ENCODE measurements at regions not wholly inside any gene's neighbourhood (a gene's known extent, or its start where the extent isn't known, plus 50 kb on each side); places are given as distances from the start of the nearest gene placed in this dataset.

DNA sequence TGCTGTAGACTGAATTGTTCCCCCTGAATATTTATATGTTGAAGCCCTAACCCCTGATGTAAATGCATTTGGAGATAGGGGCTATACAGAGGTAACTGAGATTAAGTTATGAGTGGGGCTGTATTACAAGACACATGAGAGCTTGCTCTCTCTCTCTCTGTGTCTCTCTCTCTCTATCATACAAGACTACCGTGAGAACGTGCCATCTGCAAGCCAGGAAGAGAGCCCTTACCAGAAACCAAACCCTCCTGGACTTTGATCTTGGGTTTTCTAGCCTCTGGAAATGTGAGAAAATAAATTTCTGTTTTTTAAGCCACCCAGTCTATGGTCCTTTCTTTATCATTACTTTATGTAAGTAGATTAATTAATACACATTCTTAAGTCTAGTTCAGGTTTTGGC, 249.3 kb upstream of the MAN1A1 start:
- no peak for DNase-seq (ENCODE audit: low spot score)

DNA sequence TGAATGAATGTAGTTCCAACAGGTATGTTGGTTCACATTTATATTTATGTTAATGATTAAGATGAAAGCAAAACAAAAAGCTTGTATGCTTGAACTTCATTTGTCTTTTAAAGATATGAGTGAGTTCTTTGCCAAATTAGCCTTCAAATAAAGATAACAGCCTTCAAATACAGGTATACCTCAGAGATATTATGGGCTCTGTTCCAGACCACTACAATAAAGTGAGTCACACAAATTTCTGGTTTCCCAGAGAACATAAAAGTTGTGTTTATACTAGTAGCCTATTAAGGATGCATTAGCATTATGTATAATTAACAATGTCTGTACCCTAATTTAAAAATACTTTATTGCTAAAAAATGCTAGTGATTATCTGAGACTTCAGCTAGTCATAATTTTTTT, 245.3 kb upstream of the MAN1A1 start:
- no peak for DNase-seq (ENCODE audit: low spot score)

DNA sequence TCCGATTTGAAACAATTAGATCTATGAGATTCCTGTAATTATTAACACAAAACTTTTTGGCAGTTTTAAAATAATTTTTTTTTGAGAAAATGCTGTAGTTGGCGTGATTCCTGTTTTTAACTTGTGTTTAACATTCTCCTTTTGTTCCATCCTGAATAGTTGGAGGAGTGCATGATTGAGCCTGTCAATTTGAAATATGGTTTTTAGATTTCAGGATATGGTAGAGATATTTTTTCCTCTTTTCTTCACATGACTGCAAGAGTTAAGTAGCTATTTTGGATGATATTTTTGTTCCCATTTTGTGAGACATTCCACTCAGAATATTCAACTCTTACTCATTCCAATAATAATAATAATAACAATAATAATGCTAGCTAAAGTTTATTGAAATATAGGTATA, 241.7 kb upstream of the MAN1A1 start:
- DNase-seq (ENCODE audit: low spot score): no peak

DNA sequence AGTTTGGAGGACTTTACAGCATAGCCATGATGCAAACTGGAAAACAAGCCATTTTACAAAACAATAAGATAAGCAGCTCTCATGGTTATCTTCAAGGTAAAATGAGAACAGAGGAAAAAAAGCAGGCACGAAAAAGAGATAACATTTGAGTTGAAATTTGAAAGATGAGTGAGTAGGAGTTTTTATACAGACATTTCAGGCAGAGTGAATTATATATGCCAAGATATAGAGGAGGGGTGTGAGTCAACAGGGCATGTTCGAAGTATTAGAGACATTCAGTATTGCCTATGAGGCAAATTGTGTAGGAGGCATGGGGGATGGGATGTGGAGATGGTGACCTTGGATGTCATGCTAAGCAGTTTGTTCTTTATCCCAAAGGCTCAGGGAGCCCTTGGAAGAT, 240.5 kb upstream of the MAN1A1 start:
- no peak for DNase-seq (ENCODE audit: low spot score)

DNA sequence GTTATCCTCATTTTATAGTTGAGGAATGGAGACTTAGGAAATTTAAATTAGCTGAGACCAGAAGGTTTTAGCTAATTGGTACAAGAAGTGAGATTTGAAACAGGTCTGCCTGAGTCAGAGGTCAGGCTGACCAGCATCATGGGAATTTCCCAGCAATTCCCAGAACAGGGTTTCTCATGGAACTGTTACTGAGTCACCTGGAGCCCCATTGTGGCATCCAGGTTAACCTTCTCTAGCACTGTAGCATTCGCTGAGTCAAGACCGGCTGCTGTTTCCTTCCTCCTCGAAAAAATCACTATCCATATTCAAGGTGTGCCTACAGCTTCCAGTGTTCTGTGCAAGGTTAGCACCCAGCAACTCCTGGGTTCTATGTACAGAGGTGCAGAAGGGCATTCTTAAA, 238.0 kb upstream of the MAN1A1 start:
- no peak for DNase-seq (ENCODE audit: low spot score)

DNA sequence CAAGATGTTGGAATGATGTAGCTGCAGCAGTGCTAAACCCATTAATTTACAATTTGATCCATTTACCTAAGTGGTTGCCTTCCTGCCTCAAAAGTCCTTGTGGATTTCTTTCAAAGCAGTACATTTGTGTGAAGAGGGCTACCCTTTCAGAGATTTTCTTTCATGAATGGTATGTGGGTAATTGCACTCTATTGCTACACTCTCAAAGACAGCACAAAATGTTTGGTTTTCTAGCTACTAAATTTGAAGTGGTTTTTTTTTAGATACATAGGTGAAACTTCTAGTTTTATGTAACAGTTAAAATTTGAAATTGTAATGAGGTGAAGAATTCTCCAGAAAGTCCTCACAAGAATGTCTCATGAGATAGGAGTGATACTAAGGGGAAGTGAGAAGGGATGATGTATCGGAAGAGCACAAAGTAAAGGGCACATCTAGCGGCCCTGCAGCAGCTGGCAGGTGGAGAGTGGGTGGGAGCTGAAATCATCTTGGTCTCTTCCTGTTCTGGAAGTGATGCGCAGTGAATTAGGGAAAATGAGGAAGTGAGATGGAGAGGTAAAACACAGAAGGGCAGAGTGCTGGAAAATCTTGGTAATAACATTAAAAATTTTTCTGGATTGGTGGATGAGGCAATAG, 236.8 kb upstream of the MAN1A1 start:
- no peak for DNase-seq (ENCODE audit: low spot score)

DNA sequence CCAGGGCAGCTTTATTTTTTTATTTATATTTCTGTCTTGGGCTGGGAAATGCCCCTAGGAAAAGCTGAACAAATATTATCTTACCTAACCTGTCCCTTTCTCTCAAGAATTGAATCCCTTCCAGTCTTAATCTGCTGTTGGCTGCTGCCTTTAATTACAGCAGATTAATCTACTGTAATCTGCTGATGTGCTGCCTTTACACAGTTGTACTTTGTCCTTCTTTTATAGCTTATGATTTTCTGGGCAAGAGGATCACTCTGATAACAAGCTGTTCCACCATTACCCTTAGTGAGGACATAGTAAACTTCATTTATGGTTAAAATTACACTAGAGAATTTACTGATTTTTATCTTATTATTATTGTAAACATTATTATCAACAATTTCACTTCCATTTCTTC, 234.5 kb upstream of the MAN1A1 start:
- no peak for DNase-seq (ENCODE audit: low spot score)

DNA sequence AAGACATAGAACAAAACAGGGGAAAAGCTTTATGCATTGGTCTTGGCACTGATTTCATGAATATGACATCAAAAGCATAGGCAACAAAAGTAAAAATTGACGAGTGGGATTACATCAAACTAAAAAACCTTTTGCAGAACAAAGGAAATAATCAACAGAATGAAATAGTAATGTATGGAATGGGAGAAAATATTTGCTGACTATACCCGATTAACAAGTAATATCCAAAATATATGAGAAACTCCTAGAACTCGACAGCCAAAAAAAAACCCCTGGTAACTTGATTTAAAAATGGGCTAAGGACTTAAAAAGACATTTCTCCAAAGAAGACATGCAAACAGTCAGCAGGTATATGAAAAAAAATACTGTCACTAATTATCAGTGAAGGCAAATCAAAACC, 231.7 kb upstream of the MAN1A1 start:
- DNase-seq (ENCODE audit: low spot score): no peak

DNA sequence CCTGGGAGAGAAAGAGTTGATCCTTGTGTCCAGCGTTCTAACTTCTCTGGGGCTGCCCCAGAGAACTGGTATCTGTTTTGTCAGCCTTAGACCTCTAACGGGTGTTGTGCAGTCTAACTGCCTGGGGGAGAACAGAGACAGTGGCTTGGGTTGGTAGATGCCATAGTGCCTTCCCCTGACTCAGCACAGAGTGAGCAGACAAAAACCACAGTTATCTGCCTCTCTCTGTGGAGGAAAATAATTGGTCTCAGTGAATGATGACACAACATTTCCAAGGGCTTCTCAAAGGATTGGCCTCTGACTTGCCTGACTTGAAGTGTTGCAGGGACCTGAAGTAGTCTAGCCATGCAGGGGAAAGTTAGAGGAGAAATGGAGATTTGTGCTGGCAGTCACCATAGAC, 226.2 kb upstream of the MAN1A1 start:
- DNase-seq (ENCODE audit: low spot score): no peak

DNA sequence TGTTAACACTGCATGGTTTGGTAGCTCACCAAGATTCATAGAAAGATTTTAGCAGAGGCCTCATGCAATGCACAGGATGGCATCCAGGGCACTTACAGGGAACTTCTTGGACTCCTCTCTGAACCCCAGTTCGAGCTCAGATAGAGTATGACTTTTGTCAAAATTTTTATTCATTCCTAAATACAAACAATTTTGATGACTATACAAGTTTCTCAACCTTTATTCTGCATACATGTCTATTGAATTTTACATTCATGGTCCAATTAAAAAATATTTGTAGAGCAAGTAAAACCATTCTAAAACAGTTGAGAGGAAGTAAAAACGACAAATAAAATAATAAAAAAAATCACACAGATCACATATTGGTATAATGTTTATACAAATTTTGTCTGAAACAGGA, 219.0 kb upstream of the MAN1A1 start:
- DNase-seq (ENCODE audit: low spot score): no peak

DNA sequence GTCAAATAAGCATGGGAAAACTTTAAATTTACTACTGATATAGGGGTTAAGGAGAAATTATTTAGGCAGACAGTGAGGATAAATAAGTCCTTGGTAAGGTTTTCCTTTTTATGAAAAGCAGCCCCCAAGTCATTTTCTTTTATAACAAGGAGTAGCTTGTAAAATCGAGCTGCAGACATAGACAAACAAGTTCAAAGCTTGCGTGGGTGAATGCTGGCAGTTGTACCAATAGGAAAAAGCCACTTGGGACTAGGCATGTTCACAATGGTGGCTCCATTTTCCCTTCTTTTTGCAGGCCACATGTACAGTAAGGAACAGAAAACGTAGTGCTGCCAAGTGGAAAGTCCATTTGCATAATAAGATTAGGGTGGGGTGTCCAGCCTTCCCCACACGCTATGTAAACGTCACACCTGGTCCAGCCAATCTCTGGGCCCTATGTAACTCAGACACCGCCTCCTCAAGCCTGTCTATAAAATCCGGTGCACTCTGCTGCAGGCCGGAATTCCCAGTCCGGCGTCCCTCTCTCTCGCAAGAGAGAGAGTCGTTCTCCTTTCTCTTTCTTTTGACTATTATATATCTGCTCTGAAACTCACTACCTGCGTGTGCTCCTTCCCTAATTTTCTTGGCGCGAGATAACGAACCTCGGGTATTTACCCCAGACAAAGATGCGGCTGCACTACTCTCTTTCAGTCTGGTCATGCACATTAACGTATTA, 217.1 kb upstream of the MAN1A1 start:
- DNase-seq (ENCODE audit: low spot score): no peak

DNA sequence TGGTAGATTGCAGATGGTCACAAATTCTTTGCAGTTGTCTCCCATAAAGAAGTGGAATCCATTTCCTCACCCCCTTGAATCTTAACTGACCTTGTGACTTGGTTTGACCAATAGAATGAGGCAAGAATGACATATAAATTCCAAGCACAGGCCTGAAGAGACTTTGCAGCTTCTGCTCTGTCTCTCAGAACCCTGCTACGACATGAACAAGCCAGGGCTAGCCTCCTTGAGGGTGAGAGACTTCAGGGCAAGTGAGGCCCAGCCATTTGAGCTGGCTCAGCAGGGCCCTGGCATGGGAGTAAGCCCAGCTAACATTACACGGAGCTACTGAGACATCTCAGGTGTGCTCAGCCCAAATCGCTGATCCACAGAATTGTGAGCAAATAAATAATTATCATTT, 216.3 kb upstream of the MAN1A1 start:
- no peak for DNase-seq (ENCODE audit: low spot score)

DNA sequence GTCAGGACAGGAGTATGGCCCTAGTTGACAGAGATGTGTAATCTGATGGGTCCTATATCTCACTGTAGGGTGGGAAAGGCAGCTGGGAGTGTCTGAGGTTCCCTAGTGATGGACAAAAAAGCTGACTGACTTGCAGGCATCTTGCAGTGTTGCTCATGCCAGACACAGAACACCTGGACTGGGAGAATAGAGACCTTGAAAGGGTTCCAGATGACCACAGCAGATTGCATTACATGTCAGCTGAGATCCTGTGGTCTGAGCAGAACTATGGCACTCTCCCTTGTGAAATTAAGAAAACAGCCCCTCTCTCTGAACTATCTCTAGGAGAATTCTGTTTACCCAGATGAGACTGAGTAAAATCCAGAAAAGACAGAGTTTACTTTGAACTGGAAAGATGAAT, 212.6 kb upstream of the MAN1A1 start:
- DNase-seq (ENCODE audit: low spot score): no peak

DNA sequence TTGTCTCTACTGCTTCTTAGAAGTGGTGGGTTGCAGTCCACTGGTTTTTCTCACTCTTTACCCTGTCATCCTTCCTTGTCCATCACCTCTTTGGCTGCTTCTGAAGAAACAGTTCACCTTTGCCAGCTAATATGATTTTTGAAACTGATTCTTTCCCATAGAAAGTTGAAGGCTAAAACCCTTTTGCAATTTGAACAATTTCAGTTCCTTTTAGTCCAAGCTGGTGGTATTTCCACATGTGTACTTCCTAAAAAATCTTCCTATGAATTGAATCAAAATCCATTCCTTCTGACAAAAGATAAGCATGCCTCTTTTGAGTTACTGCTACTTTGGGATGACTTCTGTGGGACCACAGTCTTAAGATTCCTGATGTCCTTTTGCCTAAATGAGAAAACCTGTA, 210.0 kb upstream of the MAN1A1 start:
- no peak for DNase-seq (ENCODE audit: low spot score)

DNA sequence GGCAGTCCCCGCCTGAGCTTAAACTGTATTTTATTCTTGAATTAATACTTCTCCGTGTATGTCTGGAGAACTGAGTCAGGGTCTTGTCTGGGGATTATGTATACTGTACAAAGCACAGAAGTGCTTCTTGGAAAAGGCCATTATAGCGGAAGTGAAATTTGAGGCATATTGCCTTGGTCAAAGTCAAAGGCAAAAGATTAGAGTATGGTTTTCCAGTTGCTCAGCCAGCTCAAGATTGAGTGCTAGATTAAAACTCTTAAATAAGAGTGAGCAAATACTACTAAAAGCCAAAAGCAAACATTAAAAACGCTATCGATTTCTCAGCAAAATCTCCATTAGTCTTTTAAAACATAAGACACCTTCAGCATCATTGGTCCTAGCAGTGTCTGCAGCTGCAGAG, 207.7 kb upstream of the MAN1A1 start:
- DNase-seq (ENCODE audit: low spot score): no peak

DNA sequence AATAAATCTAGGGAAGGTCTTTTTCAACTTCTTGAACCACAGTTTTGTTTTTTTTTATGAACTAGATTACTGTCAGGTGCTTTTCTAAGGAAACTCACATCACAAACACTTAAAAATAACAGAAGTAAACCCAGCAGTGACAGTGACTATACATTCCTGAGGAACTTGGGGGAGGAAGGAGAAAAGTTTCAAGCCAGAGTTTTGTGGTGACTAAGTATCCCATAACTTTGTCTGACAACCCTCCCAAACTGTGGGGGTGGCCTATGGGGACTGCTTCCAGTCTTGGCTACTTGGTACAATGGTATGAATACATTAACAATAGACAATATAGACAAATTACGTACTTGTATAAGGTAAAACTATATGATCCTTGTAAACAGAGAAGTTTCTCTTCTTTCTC, 202.5 kb upstream of the MAN1A1 start:
- DNase-seq (ENCODE audit: low spot score): no peak

DNA sequence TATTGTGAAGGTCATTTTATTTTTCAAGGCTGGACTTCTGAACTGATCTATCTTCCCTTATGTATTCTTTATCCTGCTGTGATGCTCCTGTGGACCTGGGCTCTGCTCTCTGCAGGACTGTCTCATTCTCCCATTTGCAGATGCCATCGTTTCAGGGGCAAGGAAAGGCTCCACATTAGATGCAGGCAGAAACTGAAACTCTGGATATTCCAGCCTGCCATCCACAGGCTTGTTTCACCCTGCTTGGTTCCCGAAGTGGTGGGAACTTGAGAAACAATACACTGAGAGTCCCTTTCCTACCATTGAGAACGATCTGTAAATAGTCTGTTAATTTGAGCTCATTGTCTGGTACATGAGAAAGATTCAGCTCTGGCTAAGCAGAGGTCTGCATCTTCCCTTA, 197.5 kb upstream of the MAN1A1 start:
- no peak for DNase-seq (ENCODE audit: low spot score)

DNA sequence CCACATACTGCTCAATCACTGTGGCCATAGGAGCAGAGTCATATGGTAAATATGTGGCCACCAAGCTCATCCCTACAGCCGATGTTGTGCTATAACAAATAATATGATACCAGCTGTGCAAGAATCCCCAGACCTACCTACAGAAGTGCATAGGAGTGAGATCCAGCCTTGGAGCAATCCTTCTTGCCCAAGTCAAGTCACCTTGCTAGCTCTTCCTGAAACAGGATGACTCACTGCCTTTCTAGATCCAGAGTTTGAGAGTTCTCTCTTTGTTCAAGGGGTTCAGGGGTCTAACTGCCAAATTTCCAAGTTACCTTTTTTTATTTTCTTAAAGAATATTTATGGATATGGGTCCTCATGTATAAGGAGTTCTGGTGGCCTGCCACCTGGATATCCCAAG, 195.7 kb upstream of the MAN1A1 start:
- no peak for DNase-seq (ENCODE audit: low spot score)

DNA sequence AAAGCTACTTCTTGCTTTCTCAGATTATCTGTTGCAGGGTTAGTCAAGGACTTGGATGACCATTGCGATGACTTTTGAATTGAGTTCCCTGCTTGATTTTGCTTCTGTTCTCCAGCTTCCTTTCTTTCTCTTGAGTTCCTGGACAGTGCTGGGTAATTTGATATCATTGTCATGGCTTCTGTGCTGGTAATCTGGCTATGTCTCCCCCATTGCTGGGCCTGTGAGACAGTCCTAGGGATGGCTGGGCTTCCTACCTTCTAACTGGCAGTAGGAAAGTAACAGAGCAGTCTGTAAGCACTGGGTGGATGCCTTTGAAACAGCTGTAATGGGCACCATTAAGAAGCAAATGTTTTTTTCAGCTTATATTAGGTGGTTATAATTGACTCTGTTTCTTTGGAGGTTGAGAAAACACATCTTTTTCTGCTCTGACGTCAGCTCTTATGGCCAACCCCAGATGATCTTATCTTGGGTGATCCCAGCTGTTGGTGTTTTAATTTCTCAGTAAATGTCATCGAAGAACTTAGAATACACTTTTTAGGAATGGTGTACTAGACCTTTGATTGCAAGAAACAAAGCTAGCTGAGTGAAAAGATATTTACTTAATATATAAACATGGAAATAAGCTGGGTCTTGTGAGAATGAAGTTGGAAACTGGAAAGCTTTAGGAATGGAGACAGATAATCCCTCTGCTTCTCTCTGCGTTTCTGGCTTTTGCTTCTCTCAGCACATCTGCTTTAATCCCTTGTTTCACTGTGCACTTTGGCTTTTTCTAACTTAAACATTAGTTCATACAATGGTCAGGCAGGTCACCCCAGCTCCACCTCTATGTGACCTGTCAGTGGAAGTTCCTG, 195.0 kb upstream of the MAN1A1 start:
- no peak for DNase-seq (ENCODE audit: low spot score)

DNA sequence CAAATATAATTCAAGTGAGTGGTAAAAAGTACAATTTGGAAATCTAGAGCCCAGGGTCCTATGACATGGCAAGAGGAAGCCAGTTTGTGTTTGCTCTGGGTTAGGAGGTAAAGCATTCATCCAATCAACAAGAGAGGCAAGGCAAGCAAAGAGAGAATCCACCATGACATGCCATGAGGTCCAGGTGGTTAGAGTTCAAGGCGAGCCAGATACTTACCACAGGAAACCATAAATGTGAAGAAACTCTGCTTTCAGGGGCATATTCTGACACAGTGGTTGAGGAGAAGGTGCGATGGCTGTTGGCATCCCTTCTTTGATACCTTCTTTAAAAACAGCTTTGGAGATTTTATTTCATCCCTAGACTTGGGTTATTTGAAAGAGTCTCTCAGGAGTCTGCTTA, 193.8 kb upstream of the MAN1A1 start:
- no peak for DNase-seq (ENCODE audit: low spot score)

DNA sequence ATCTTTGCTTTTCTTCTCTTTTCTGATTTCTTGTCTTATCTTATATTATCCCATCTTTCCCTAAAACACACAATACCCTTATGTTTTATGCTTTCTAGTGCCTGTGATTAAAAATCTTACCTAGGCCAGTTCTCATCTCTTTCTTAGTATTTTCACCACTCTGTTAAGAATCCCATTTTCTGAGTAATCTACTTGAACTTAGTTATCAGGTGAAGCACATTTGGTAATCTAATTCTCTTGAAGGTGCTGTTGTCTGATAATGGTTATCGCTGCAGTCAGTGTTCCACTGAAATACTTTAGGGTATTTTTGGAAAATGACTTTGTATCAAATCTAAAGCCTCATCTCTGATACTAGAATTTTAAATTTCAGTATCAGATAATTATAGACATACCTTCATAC, 192.5 kb upstream of the MAN1A1 start:
- DNase-seq (ENCODE audit: low spot score): no peak

DNA sequence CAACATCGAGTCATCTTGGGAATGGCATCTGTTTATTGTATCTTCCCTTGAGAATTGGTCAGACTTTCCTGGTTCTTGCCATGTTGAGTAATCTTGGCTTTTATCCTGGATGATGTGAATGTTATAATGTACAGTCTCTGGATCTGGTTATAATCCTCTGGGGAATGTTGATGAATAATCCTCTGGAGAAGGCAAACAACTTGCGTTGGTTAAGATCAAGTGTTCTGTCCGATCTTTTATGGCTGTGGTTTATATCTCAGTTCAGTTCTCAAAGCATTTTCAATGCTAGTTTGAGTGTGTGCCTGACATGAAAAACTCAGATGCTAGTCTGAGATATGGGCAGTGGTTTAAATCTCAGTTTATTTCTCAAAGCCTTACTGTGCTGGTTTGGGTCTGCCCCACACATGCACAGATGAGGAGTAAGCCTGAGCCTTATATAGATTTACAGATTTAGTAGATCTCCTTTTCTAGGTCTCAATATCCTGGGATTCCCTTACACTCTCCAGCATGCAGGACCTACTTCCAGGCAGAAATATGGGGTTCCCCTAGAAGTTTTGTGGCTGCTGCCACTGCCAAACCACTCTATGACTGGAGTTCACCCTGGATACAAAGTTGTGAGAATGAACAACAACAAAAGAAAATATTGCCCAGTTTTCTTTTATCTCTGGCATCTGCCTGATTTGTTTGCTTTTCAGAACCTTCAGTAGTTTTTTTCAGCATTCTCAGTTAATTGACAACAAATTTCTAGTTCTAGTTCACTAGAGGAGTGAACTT, 191.8 kb upstream of the MAN1A1 start:
- no peak for DNase-seq (ENCODE audit: low spot score)

DNA sequence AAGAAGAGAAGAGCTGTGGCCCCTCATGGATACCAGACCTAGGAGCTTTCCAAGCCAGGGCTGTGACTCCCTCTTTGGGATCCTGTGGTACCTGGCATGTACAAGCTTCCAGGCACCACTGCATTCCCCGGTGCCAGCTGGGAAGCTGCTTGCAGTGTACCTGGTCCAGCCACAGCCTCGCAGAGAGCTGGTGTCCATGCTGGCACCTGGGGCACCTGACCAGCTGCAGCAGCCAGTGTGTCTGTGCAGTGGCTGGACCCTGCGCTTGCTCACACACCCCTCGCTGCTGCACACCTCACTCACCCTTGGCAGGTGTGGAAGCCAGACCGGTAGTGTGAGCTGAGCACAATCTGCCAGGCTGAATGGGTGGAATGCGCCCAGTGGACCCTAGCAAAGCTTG, 190.9 kb upstream of the MAN1A1 start:
- DNase-seq (ENCODE audit: low spot score): no peak
